ENCODE measurements at regions not wholly inside any gene's neighbourhood (a gene's known extent, or its start where the extent isn't known, plus 50 kb on each side); places are given as distances from the start of the nearest gene placed in this dataset.

DNA sequence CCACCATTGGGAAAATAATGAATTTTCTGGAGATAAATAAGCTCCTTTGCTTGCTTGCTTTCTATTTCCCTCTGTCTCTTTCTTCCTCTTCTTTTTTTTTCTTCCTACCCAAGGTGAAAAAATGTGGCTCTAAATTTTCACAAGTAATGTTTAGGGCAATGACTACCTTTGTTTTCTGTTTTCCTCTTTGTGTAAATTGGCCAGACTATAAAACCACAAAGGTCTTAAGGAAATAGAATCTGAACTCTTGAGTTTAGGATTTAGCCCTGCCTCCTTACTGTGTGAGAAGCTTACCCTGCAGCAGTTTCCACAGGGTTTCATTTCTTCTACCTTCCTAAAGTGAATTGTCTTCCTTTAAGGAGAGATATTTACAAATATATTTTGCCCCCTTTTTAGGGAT lies 330.4 kb downstream of the ARL4A start:
- intact Hi-C loops (cut with micrococcal nuclease): no loop called here
- no peaks in the 10 kb centered on the region for H3K9me3 Mint-ChIP-seq (ENCODE audit: insufficient read depth)
- no peaks in the 10 kb centered on the region for H3K9me3 ChIP-seq (ENCODE audit: control extremely low read depth in 1 of 3, control insufficient read depth in 2 of 3, insufficient read depth in 1 of 3, low read length in 2 of 3)
- H3K9ac ChIP-seq (ENCODE audit: low read length): no peak overlapping the region
- H3K4me1 ChIP-seq (ENCODE audit: control insufficient read depth in 2 of 2, insufficient read depth in 2 of 2, low read length in 2 of 2): no peaks in the 10 kb centered on the region
- no peaks in the 10 kb centered on the region for H3K27me3 Mint-ChIP-seq
- ATAC-seq (ENCODE audit: low read depth) (no peak), DNase-seq (no peak)
- H3K27ac ChIP-seq (ENCODE audit: low read length in 2 of 2): no peak overlapping the region
- no peaks in the 10 kb centered on the region for H4K20me1 ChIP-seq (ENCODE audit: control insufficient read depth, insufficient read depth, low read length, poor library complexity, severe bottlenecking)
- no peaks in the 10 kb centered on the region for H3K36me3 ChIP-seq (replicated peaks in 1 of 2; ENCODE audit: control extremely low read depth in 1 of 2, control insufficient read depth in 1 of 2, extremely low read depth in 1 of 2, insufficient read depth in 2 of 2, low read length in 1 of 2)
- H2AFZ ChIP-seq (ENCODE audit: insufficient read depth, low read depth, low read length, poor library complexity, severe bottlenecking): no peak overlapping the region
- H3K79me2 ChIP-seq (ENCODE audit: control insufficient read depth, insufficient read depth, low read length): no peaks in the 10 kb centered on the region
- CTCF ChIA-PET: no interaction called here
- H3K27ac Mint-ChIP-seq: no peak overlapping the region
- H3K4me2 ChIP-seq (replicated peaks; ENCODE audit: low read depth, low read length, poor library complexity, severe bottlenecking): no peak overlapping the region
- no peak overlapping the region for H3K4me3 ChIP-seq (ENCODE audit: control extremely low read depth in 1 of 5, extremely low read depth in 1 of 5, insufficient read depth in 1 of 5, low read depth in 2 of 5, low read length in 4 of 5)
- H3K4me1 Mint-ChIP-seq: no peaks in the 10 kb centered on the region
- no peak overlapping the region for H3K4me3 Mint-ChIP-seq
- POLR2A ChIA-PET: no interaction called here
- H3K27me3 ChIP-seq (replicated peaks in 1 of 4; ENCODE audit: control extremely low read depth in 1 of 4, control insufficient read depth in 3 of 4, insufficient read depth in 4 of 4, low read length in 3 of 4): peaks cover 0 to 4% (median 0%) of the 10 kb centered on the region in 4 experiments
- TF ChIP-seq, protein P1, sequence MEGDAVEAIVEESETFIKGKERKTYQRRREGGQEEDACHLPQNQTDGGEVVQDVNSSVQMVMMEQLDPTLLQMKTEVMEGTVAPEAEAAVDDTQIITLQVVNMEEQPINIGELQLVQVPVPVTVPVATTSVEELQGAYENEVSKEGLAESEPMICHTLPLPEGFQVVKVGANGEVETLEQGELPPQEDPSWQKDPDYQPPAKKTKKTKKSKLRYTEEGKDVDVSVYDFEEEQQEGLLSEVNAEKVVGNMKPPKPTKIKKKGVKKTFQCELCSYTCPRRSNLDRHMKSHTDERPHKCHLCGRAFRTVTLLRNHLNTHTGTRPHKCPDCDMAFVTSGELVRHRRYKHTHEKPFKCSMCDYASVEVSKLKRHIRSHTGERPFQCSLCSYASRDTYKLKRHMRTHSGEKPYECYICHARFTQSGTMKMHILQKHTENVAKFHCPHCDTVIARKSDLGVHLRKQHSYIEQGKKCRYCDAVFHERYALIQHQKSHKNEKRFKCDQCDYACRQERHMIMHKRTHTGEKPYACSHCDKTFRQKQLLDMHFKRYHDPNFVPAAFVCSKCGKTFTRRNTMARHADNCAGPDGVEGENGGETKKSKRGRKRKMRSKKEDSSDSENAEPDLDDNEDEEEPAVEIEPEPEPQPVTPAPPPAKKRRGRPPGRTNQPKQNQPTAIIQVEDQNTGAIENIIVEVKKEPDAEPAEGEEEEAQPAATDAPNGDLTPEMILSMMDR (IDR thresholded peaks at IDR 0.05): no peak
- TF ChIP-seq EZH2 (IDR thresholded peaks at IDR 0.05; ENCODE audit: borderline replicate concordance, insufficient read depth, low read depth, low read length, poor library complexity, severe bottlenecking): no peak

DNA sequence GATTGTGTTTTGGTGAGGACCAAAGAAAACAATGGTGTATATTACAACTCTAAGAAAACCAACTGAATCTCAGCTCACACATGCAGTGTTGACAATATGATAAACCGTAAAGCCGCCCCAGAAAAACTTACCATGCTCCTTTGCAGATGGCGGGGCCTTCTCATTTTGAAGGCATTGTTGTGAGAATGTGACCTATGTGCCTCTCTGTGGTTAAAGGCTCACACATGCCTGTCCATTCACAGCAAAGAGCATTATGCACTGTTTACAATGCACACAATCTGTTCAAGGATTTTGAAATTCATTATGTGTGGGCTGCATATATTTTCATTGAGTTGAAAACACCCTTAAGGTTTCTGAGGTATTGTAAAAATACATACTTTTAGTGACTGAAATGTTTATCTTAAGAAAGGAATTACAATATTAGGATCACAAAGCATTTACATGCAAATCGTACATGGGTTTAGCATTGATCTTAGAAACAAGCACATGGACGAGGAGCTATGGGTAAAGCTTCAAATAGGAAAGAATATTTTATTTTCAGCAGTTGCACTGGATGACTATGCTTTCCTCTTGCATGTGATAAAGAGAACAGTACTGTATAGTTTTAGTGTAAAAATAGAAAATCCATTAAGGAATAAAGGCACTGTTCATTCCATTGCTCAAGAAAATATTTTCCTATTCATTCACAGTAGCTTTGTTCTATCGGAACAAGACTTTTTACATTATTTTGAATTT lies 334.3 kb downstream of the ARL4A start:
- Mint-ChIP-seq H3K4me1 (no peaks in the 10 kb centered on the region), H3K4me3 (no peak overlapping the region), H3K27ac (no peak overlapping the region), H3K27me3 (no peaks in the 10 kb centered on the region), H3K9me3 (ENCODE audit: insufficient read depth) (no peaks in the 10 kb centered on the region)
- Histone ChIP-seq H3K9ac (ENCODE audit: low read length) (no peak overlapping the region), H3K4me2 (replicated peaks; ENCODE audit: low read depth, low read length, poor library complexity, severe bottlenecking) (no peak overlapping the region), H3K79me2 (ENCODE audit: control insufficient read depth, insufficient read depth, low read length) (no peaks in the 10 kb centered on the region), H3K27me3 (replicated peaks in 1 of 4; ENCODE audit: control extremely low read depth in 1 of 4, control insufficient read depth in 3 of 4, insufficient read depth in 4 of 4, low read length in 3 of 4) (peaks cover 0 to 4% (median 0%) of the 10 kb centered on the region in 4 experiments), H3K4me3 (ENCODE audit: control extremely low read depth in 1 of 5, extremely low read depth in 1 of 5, insufficient read depth in 1 of 5, low read depth in 2 of 5, low read length in 4 of 5) (no peak overlapping the region), H2AFZ (ENCODE audit: insufficient read depth, low read depth, low read length, poor library complexity, severe bottlenecking) (no peak overlapping the region), H3K4me1 (ENCODE audit: control insufficient read depth in 2 of 2, insufficient read depth in 2 of 2, low read length in 2 of 2) (no peaks in the 10 kb centered on the region), H3K27ac (ENCODE audit: low read length in 2 of 2) (no peak overlapping the region), H3K9me3 (ENCODE audit: control extremely low read depth in 1 of 3, control insufficient read depth in 2 of 3, insufficient read depth in 1 of 3, low read length in 2 of 3) (no peaks in the 10 kb centered on the region), H4K20me1 (ENCODE audit: control insufficient read depth, insufficient read depth, low read length, poor library complexity, severe bottlenecking) (no peaks in the 10 kb centered on the region), H3K36me3 (replicated peaks in 1 of 2; ENCODE audit: control extremely low read depth in 1 of 2, control insufficient read depth in 1 of 2, extremely low read depth in 1 of 2, insufficient read depth in 2 of 2, low read length in 1 of 2) (no peaks in the 10 kb centered on the region)
- POLR2A ChIA-PET: no interaction called here
- ATAC-seq (ENCODE audit: low read depth) (no peak), DNase-seq (no peak)
- WGBS (ENCODE audit: insufficient coverage): no CpG with 5 or more reads among the region's 6 CpGs
- intact Hi-C loops (cut with micrococcal nuclease): no loop called here
- CTCF ChIA-PET: interaction anchor here (0.6 to 0.9 kb wide), 2 partner anchors 9 to 497 kb away, joined by 3 read pairs; no protein-coding TSS in a partner anchor
- TF ChIP-seq, protein P1 (IDR thresholded peaks at IDR 0.05): no peak
- no peak for TF ChIP-seq EZH2 (IDR thresholded peaks at IDR 0.05; ENCODE audit: borderline replicate concordance, insufficient read depth, low read depth, low read length, poor library complexity, severe bottlenecking)
